Keratinocyte (primary cell): ENCODE measurements at regions not wholly inside any gene's neighbourhood (a gene's known extent, or its start where the extent isn't known, plus 50 kb on each side); places are given as distances from the start of the nearest gene placed in this dataset.

Experiments used
- DNase-seq: peaks from one replicate; pipeline ENCODE4 v3.0.0-alpha.2; 2011; ENCODE audit warnings: low read depth, missing footprints, low spot score
- FAIRE-seq: peaks from 2 replicates; lab custom pipeline; 2011; peaks lifted over from hg19 to GRCh38; lab: Jason Lieb, UNC
- H2AFZ ChIP-seq: 2 replicates; pipeline ENCODE4 v1.6.0; 2012; ENCODE audit warnings: low read length, control low read depth, inconsistent platforms; ENCODE audit not compliant: control insufficient read depth
- H3K27ac ChIP-seq: 2 replicates; pipeline ENCODE4 v1.5.1; 2011; ENCODE audit warnings: low read length; ENCODE audit not compliant: control insufficient read depth, insufficient read depth
- H3K27me3 ChIP-seq: 3 replicates; pipeline ENCODE4 v1.6.0; 2011; ENCODE audit warnings: low read length; ENCODE audit not compliant: control insufficient read depth, insufficient read depth; ENCODE audit errors: extremely low read depth
- H3K36me3 ChIP-seq, 2 experiments: 2 replicates in 1 of 2; 3 replicates in 1 of 2; pipeline ENCODE4 v1.5.1; 2011; ENCODE audit warnings: low read length in 2 of 2, mild to moderate bottlenecking in 1 of 2; ENCODE audit not compliant: control insufficient read depth in 2 of 2, insufficient read depth in 2 of 2; ENCODE audit errors: extremely low read depth in 1 of 2
- H3K4me1 ChIP-seq: 3 replicates; pipeline ENCODE4 v1.5.1; 2011; ENCODE audit warnings: low read length; ENCODE audit not compliant: control insufficient read depth, insufficient read depth; ENCODE audit errors: extremely low read depth
- H3K4me2 ChIP-seq: 3 replicates; pipeline ENCODE4 v1.6.0; 2011; ENCODE audit warnings: low read depth, low read length; ENCODE audit not compliant: control insufficient read depth, insufficient read depth; ENCODE audit errors: extremely low read depth
- H3K4me3 ChIP-seq, 3 experiments: fragments of 200-600 bp in 1 of 3; sonication (generic) in 1 of 3; 2 replicates in 2 of 3; 3 replicates in 1 of 3; pipeline ENCODE4 v1.5.1; 2011 to 2016; ENCODE audit warnings: low read length in 3 of 3, mild to moderate bottlenecking in 3 of 3, control low read depth in 2 of 3, inconsistent platforms in 1 of 3, low read depth in 1 of 3, mixed read lengths in 1 of 3, mixed run types in 1 of 3, moderate library complexity in 1 of 3; ENCODE audit not compliant: control insufficient read depth in 2 of 3, insufficient read depth in 2 of 3; ENCODE audit errors: extremely low read depth in 1 of 3
- H3K79me2 ChIP-seq: 2 replicates; pipeline ENCODE4 v1.6.0; 2012; ENCODE audit warnings: low read length; ENCODE audit not compliant: control insufficient read depth, insufficient read depth
- H3K9ac ChIP-seq: 3 replicates; pipeline ENCODE4 v1.6.0; 2011; ENCODE audit warnings: low read length; ENCODE audit not compliant: control insufficient read depth, insufficient read depth; ENCODE audit errors: extremely low read depth
- H3K9me1 ChIP-seq: 3 replicates; pipeline ENCODE4 v1.6.0; 2011; ENCODE audit warnings: low read length; ENCODE audit not compliant: control insufficient read depth, insufficient read depth; ENCODE audit errors: extremely low read depth
- H3K9me3 ChIP-seq: 2 replicates; pipeline ENCODE4 v1.5.1; 2012; ENCODE audit warnings: low read depth, low read length; ENCODE audit not compliant: control insufficient read depth
- H4K20me1 ChIP-seq: 3 replicates; pipeline ENCODE4 v1.6.0; 2011; ENCODE audit warnings: low read length; ENCODE audit not compliant: control insufficient read depth, insufficient read depth; ENCODE audit errors: extremely low read depth
- EZH2 ChIP-seq: IDR thresholded peaks from one replicate; pipeline ENCODE4 v1.6.1; 2012; ENCODE audit warnings: inconsistent platforms, mild to moderate bottlenecking, low read length, moderate library complexity
- dilution Hi-C: fragments of 300-500 bp; cut with MboI; formaldehyde crosslinking; loops from one replicate; pipeline ENCODE4 v1.7.0; 2020; ENCODE audit warnings: low sequenced_read_pairs; ENCODE audit not compliant: extremely low pct_ligation_motif_present
- TF ChIP-seq, protein P1 (sequence below), 3 experiments: IDR thresholded peaks in 1 of 3; conservative IDR thresholded peaks in 1 of 3; optimal IDR thresholded peaks in 1 of 3; 2 replicates in 2 of 3; 3 replicates in 1 of 3; pipeline versions ENCODE3 to v1.5.1; 2011; ENCODE audit warnings: low read length in 3 of 3, mild to moderate bottlenecking in 3 of 3, moderate library complexity in 2 of 3, control low read depth in 1 of 3, inconsistent platforms in 1 of 3; ENCODE audit not compliant: insufficient read depth in 2 of 3; ENCODE audit errors: extremely low read depth in 1 of 3

DNA sequence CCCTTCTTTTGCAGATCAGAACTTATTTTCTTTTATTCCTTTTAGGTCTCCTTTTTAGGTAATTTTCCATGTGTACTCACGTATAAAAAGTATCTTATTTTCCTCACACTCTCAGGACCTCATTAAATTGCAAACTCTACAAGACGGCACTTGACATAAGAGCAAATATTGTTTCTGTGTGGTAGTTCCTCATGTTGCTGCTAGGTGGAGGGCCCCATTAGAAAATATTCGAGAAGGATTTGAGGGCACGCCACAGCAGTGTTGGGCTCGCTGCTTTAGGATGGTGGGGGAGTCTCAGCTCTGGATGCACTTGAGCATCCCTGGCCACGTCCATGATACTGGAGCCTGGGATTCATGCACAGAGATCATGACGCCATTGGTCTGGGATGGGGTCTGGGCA lies 64.9 kb upstream of the ZFP64 start:
- no peaks in the 10 kb centered on the region for H3K9me1 ChIP-seq
- no peak overlapping the region for H3K9ac ChIP-seq
- TF ChIP-seq, protein P1, sequence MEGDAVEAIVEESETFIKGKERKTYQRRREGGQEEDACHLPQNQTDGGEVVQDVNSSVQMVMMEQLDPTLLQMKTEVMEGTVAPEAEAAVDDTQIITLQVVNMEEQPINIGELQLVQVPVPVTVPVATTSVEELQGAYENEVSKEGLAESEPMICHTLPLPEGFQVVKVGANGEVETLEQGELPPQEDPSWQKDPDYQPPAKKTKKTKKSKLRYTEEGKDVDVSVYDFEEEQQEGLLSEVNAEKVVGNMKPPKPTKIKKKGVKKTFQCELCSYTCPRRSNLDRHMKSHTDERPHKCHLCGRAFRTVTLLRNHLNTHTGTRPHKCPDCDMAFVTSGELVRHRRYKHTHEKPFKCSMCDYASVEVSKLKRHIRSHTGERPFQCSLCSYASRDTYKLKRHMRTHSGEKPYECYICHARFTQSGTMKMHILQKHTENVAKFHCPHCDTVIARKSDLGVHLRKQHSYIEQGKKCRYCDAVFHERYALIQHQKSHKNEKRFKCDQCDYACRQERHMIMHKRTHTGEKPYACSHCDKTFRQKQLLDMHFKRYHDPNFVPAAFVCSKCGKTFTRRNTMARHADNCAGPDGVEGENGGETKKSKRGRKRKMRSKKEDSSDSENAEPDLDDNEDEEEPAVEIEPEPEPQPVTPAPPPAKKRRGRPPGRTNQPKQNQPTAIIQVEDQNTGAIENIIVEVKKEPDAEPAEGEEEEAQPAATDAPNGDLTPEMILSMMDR (optimal IDR thresholded peaks at IDR 0.05 in 1 of 3, IDR thresholded peaks at IDR 0.05 in 1 of 3, conservative IDR thresholded peaks at IDR 0.05 in 1 of 3; ENCODE audit: extremely low read depth in 1 of 3, insufficient read depth in 2 of 3, low read length in 3 of 3) = no peak
- no peak for TF ChIP-seq EZH2
- H2AFZ ChIP-seq = no peak overlapping the region
- no peak for DNase-seq
- H3K4me2 ChIP-seq = no peak overlapping the region
- H3K27ac ChIP-seq = no peak overlapping the region
- no peaks in the 10 kb centered on the region for H3K27me3 ChIP-seq
- no peaks in the 10 kb centered on the region for H4K20me1 ChIP-seq
- dilution Hi-C loops = no loop called here
- no peaks in the 10 kb centered on the region for H3K79me2 ChIP-seq
- H3K4me1 ChIP-seq = no peaks in the 10 kb centered on the region
- no peaks in the 10 kb centered on the region for H3K9me3 ChIP-seq
- no peak overlapping the region for H3K4me3 ChIP-seq
- H3K36me3 ChIP-seq = no peaks in the 10 kb centered on the region
- no peak for FAIRE-seq

DNA sequence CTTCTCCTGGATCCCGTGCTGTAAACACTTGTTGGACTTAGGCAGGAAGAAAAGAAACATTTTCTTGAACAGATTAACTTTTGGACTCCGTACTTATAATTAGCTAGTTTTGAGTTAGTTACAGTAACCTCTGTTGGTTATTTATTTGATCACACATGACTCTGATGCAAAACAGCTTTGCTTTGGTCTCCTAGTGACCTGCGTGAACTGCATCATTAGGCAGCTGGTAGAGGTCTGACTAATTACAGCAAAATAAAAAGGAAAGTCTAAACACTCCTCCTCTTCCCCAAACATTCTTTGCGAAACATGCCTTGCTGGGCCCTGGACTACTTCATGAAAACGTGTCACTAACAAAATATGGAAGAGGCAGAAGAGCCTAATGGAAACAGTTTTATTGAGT lies 61.1 kb upstream of the ZFP64 start:
- Histone ChIP-seq H3K4me3 (no peak overlapping the region), H3K9me1 (no peaks in the 10 kb centered on the region), H3K27me3 (no peaks in the 10 kb centered on the region), H3K9me3 (no peaks in the 10 kb centered on the region), H3K79me2 (no peaks in the 10 kb centered on the region), H3K4me2 (no peak overlapping the region), H3K36me3 (no peaks in the 10 kb centered on the region), H2AFZ (no peak overlapping the region), H3K9ac (no peak overlapping the region), H3K4me1 (no peaks in the 10 kb centered on the region), H3K27ac (no peak overlapping the region), H4K20me1 (no peaks in the 10 kb centered on the region)
- DNase-seq (no peak), FAIRE-seq (no peak)
- TF ChIP-seq EZH2 = no peak
- TF ChIP-seq, protein P1 (optimal IDR thresholded peaks at IDR 0.05 in 1 of 3, IDR thresholded peaks at IDR 0.05 in 1 of 3, conservative IDR thresholded peaks at IDR 0.05 in 1 of 3; ENCODE audit: extremely low read depth in 1 of 3, insufficient read depth in 2 of 3, low read length in 3 of 3) = no peak
- dilution Hi-C loops = no loop called here
